SK-N-SH (cell line): ENCODE measurements at regions not wholly inside any gene's neighbourhood (a gene's known extent, or its start where the extent isn't known, plus 50 kb on each side); places are given as distances from the start of the nearest gene placed in this dataset.

Experiments used
- EP300 ChIP-seq, 2 experiments: IDR thresholded peaks; 2 replicates each; pipeline versions ENCODE4 v1.4.0 to v1.6.1; 2012; ENCODE audit warnings: borderline replicate concordance in 1 of 2, low read depth in 1 of 2, low read length in 1 of 2
- TCF12 ChIP-seq: IDR thresholded peaks from 2 replicates; pipeline ENCODE4 v1.4.0; 2012

- TF ChIP-seq TCF12 (no peak), EP300 (IDR thresholded peaks at IDR 0.05; ENCODE audit: borderline replicate concordance in 1 of 2, low read depth in 1 of 2, low read length in 1 of 2) (no peak)
These were observed 76.5 kb downstream of the ARL5B start for GRCh38 chr10:18735711-18736110.
